Panc1 (cell line): ENCODE measurements at regions not wholly inside any gene's neighbourhood (a gene's known extent, or its start where the extent isn't known, plus 50 kb on each side); places are given as distances from the start of the nearest gene placed in this dataset.

Source experiments
- ATAC-seq: fragments of 200-7000 bp; cut with Tn5 transposase; 2 replicates; pipeline ENCODE4 v1.9.1; 2020; ENCODE audit warnings: mild to moderate bottlenecking, moderate library complexity
- BruUV-seq: library from RNA; stranded (reverse); fragments of 400-500 nt; replicated peaks from 2 replicates; lab custom pipeline; 2021; lab: Mats Ljungman, UMichigan
- CTCF ChIA-PET: fragments of 300-600 bp; sonication (Branson Sonifier 250); formaldehyde crosslinking; loops from one replicate; lab custom pipeline; 2022; ENCODE audit warnings: antibody characterized with exemption; lab: Charles Lee
- POLR2A ChIA-PET: fragments of 300-600 bp; sonication (Branson Sonifier 250); formaldehyde crosslinking; loops from one replicate; lab custom pipeline; 2022; ENCODE audit warnings: antibody characterized with exemption; lab: Charles Lee
- DNase-seq: peaks from one replicate; pipeline ENCODE4 v3.0.0-alpha.2; 2010; ENCODE audit warnings: low read depth, low spot score
- H3K27ac ChIP-seq: 2 replicates; pipeline ENCODE4 v1.5.1; 2011; ENCODE audit warnings: mild to moderate bottlenecking, low read length, inconsistent platforms
- H3K27me3 ChIP-seq: fragments of 200-500 bp; sonication (Bioruptor generic); 2 replicates; pipeline ENCODE4 v1.6.0; 2014; ENCODE audit warnings: low read length, inconsistent platforms; ENCODE audit not compliant: control insufficient read depth, insufficient read depth
- H3K36me3 ChIP-seq: fragments of 200-500 bp; sonication (Bioruptor generic); 2 replicates; pipeline ENCODE4 v1.5.1; 2014; ENCODE audit warnings: inconsistent platforms, mild to moderate bottlenecking, low read length, moderate library complexity; ENCODE audit not compliant: control insufficient read depth, insufficient read depth
- H3K4me1 ChIP-seq: 2 replicates; pipeline ENCODE4 v1.5.1; 2011; ENCODE audit warnings: inconsistent platforms, mild to moderate bottlenecking, low read length, moderate library complexity; ENCODE audit not compliant: control insufficient read depth, insufficient read depth
- H3K4me3 ChIP-seq, 2 experiments: 2 replicates each; pipeline ENCODE4 v1.5.1; 2011 to 2012; ENCODE audit warnings: low read depth in 2 of 2, low read length in 2 of 2, mild to moderate bottlenecking in 2 of 2, inconsistent platforms in 1 of 2, moderate library complexity in 1 of 2
- H3K9me3 ChIP-seq: fragments of 200-500 bp; sonication (Bioruptor generic); 2 replicates; pipeline ENCODE4 v1.5.1; 2014; ENCODE audit warnings: low read depth, mild to moderate bottlenecking, inconsistent platforms, low read length, moderate library complexity; ENCODE audit not compliant: control insufficient read depth, insufficient read depth
- POLR2AphosphoS5 ChIP-seq: IDR thresholded peaks from 2 replicates; pipeline ENCODE4 v1.6.1; 2012; ENCODE audit warnings: mild to moderate bottlenecking, low read depth, low read length, moderate library complexity
- SIN3A ChIP-seq: IDR thresholded peaks from 2 replicates; pipeline ENCODE4 v1.6.1; 2012; ENCODE audit warnings: low read depth, mild to moderate bottlenecking, low read length, moderate library complexity, borderline replicate concordance; ENCODE audit not compliant: insufficient read depth
- TCF7L2 ChIP-seq: IDR thresholded peaks from 2 replicates; pipeline ENCODE4 v1.6.1; 2011; ENCODE audit warnings: mild to moderate bottlenecking, low read depth, low read length, inconsistent platforms
- in situ Hi-C: cut with HindIII; loops from 2 replicates; pipeline ENCODE4 v1.10.0; 2016; ENCODE audit warnings: low sequenced_read_pairs, low pct_unique_long_range_greater_than_20kb
- intact Hi-C: fragments of 100-400 bp; cut with micrococcal nuclease; formaldehyde crosslinking; loops from one replicate; pipeline ENCODE4 v1.10.0; 2022; ENCODE audit not compliant: unreplicated experiment
- TF ChIP-seq, protein P1 (sequence below), 2 experiments: IDR thresholded peaks; 2 replicates each; pipeline ENCODE4 v1.6.1; 2011 to 2012; ENCODE audit warnings: low read depth in 2 of 2, control low read depth in 1 of 2, low read length in 1 of 2, mild to moderate bottlenecking in 1 of 2, moderate library complexity in 1 of 2; ENCODE audit not compliant: insufficient read depth in 1 of 2
- TF ChIP-seq, protein P2 (sequence below): fragments of 450-650 bp; IDR thresholded peaks from 2 replicates; pipeline ENCODE4 v1.5.1; 2017; ENCODE audit warnings: mild to moderate bottlenecking

DNA sequence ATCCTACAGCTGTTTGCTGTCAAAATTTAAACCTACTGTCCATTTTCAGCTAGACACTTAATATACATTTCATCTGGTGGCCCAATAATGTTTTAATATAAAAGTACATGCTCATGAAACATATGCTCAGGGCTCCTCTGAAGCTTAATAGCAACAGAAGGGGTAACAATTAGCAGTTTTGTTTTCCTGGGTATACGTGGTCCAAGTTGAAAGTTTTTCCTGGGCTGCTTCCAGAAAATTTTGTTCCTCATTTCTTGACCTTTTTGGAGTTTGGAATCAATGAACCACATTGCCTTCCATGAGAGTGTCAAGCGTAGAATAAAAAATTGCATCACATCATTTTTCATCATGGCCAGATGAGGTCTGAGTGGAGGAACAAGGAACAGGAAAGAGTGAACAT, 537.3 kb upstream of the MGMT start:
- Histone ChIP-seq H3K4me1 (no peaks in the 10 kb centered on the region), H3K9me3 (no peaks in the 10 kb centered on the region), H3K27me3 (no peaks in the 10 kb centered on the region), H3K27ac (no peak overlapping the region), H3K4me3 (no peak overlapping the region), H3K36me3 (no peaks in the 10 kb centered on the region)
- ATAC-seq (no peak), DNase-seq (no peak)
- POLR2A ChIA-PET, result no interaction called here
- TF ChIP-seq, protein P1, sequence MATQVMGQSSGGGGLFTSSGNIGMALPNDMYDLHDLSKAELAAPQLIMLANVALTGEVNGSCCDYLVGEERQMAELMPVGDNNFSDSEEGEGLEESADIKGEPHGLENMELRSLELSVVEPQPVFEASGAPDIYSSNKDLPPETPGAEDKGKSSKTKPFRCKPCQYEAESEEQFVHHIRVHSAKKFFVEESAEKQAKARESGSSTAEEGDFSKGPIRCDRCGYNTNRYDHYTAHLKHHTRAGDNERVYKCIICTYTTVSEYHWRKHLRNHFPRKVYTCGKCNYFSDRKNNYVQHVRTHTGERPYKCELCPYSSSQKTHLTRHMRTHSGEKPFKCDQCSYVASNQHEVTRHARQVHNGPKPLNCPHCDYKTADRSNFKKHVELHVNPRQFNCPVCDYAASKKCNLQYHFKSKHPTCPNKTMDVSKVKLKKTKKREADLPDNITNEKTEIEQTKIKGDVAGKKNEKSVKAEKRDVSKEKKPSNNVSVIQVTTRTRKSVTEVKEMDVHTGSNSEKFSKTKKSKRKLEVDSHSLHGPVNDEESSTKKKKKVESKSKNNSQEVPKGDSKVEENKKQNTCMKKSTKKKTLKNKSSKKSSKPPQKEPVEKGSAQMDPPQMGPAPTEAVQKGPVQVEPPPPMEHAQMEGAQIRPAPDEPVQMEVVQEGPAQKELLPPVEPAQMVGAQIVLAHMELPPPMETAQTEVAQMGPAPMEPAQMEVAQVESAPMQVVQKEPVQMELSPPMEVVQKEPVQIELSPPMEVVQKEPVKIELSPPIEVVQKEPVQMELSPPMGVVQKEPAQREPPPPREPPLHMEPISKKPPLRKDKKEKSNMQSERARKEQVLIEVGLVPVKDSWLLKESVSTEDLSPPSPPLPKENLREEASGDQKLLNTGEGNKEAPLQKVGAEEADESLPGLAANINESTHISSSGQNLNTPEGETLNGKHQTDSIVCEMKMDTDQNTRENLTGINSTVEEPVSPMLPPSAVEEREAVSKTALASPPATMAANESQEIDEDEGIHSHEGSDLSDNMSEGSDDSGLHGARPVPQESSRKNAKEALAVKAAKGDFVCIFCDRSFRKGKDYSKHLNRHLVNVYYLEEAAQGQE (IDR thresholded peaks at IDR 0.05; ENCODE audit: insufficient read depth in 1 of 2, low read depth in 2 of 2, low read length in 1 of 2), result no peak
- TF ChIP-seq, protein P2, sequence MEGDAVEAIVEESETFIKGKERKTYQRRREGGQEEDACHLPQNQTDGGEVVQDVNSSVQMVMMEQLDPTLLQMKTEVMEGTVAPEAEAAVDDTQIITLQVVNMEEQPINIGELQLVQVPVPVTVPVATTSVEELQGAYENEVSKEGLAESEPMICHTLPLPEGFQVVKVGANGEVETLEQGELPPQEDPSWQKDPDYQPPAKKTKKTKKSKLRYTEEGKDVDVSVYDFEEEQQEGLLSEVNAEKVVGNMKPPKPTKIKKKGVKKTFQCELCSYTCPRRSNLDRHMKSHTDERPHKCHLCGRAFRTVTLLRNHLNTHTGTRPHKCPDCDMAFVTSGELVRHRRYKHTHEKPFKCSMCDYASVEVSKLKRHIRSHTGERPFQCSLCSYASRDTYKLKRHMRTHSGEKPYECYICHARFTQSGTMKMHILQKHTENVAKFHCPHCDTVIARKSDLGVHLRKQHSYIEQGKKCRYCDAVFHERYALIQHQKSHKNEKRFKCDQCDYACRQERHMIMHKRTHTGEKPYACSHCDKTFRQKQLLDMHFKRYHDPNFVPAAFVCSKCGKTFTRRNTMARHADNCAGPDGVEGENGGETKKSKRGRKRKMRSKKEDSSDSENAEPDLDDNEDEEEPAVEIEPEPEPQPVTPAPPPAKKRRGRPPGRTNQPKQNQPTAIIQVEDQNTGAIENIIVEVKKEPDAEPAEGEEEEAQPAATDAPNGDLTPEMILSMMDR, result no peak
- no peak for TF ChIP-seq POLR2AphosphoS5
- TF ChIP-seq TCF7L2, result no peak
- no peak for TF ChIP-seq SIN3A
- intact Hi-C loops, result no loop called here
- BruUV-seq, result no TSS peak
- CTCF ChIA-PET, result no interaction called here
- in situ Hi-C loops, result no loop called here

DNA sequence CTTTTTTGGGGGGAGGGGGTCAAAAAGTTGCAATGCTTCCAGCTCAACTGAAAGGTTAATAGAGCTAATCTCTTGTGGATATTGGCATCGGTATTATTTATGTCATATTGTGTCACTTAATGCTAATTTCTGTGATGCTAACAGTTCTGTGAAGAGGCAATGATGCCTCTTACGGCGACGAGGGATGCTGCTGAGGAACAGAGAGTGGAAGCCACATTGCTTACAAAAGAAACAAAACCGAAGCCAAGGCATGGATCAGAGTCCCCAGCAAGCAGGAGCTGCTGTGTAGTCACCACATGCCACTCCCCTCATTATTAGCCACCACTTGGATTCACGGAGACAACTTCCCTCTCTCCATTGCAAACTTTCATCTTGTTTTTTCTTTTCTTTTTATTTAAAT, 536.5 kb upstream of the MGMT start:
- H3K4me3 ChIP-seq, result no peak overlapping the region
- H3K4me1 ChIP-seq, result no peaks in the 10 kb centered on the region
- ChIA-PET CTCF (no interaction called here), POLR2A (no interaction called here)
- ATAC-seq, result no peak
- H3K9me3 ChIP-seq, result no peaks in the 10 kb centered on the region
- H3K27ac ChIP-seq, result no peak overlapping the region
- DNase-seq, result no peak
- in situ Hi-C loops (no loop called here), intact Hi-C loops (no loop called here)
- no TSS peak for BruUV-seq
- H3K36me3 ChIP-seq, result no peaks in the 10 kb centered on the region
- TF ChIP-seq SIN3A (no peak), POLR2AphosphoS5 (no peak), TCF7L2 (no peak)
- TF ChIP-seq, protein P1 (IDR thresholded peaks at IDR 0.05; ENCODE audit: insufficient read depth in 1 of 2, low read depth in 2 of 2, low read length in 1 of 2), result no peak
- TF ChIP-seq, protein P2, result no peak
- H3K27me3 ChIP-seq, result no peaks in the 10 kb centered on the region
